HG03558 (cell line): ENCODE measurements at regions not wholly inside any gene's neighbourhood (a gene's known extent, or its start where the extent isn't known, plus 50 kb on each side); places are given as distances from the start of the nearest gene placed in this dataset.
"Not testable (repeated sequence)": the region's sequence is repeated elsewhere in the genome, so short reads cannot be mapped to it uniquely, and the experiment has no call there.

Experiments used
- ATAC-seq: cut with Tn5 transposase; IDR thresholded peaks from one replicate; pipeline ENCODE4 v1.9.1; 2021; ENCODE audit warnings: moderate number of reproducible peaks; ENCODE audit not compliant: unreplicated experiment; ENCODE audit errors: extremely low read depth

GRCh38 chr10:117830205-117830604 is 216.5 kb downstream of the RAB11FIP2 start:
- ATAC-seq: no peak

- ATAC-seq: no peak
These were observed 215.9 kb downstream of the RAB11FIP2 start for GRCh38 chr10:117830787-117831212.

- not testable (repeated sequence) for ATAC-seq
These were observed 207.9 kb downstream of the RAB11FIP2 start for GRCh38 chr10:117838500-117839498.

GRCh38 chr10:117856426-117856825 is 190.3 kb downstream of the RAB11FIP2 start:
- ATAC-seq: not testable (repeated sequence)

GRCh38 chr10:117860135-117860534 is 186.6 kb downstream of the RAB11FIP2 start:
- ATAC-seq: no peak

- no peak for ATAC-seq
These were observed 185.9 kb downstream of the RAB11FIP2 start for GRCh38 chr10:117860823-117861222.

GRCh38 chr10:117861329-117861728 is 185.4 kb downstream of the RAB11FIP2 start:
- no peak for ATAC-seq

GRCh38 chr10:117863771-117864170 is 183.0 kb downstream of the RAB11FIP2 start:
- ATAC-seq: no peak

GRCh38 chr10:117865945-117866344 is 180.8 kb downstream of the RAB11FIP2 start:
- no peak for ATAC-seq

GRCh38 chr10:117868151-117868550 is 178.6 kb downstream of the RAB11FIP2 start:
- ATAC-seq: no peak

GRCh38 chr10:117875793-117876192 is 170.9 kb downstream of the RAB11FIP2 start:
- no peak for ATAC-seq

GRCh38 chr10:117876210-117876609 is 170.5 kb downstream of the RAB11FIP2 start:
- ATAC-seq: no peak

- ATAC-seq: no peak
These were observed 168.1 kb downstream of the RAB11FIP2 start for GRCh38 chr10:117878626-117879025.

- no peak for ATAC-seq
These were observed 162.6 kb downstream of the RAB11FIP2 start for GRCh38 chr10:117884093-117884492.

- no peak for ATAC-seq
These were observed 162.1 kb downstream of the RAB11FIP2 start for GRCh38 chr10:117884592-117884991.

GRCh38 chr10:117885206-117885829 is 161.4 kb downstream of the RAB11FIP2 start:
- ATAC-seq: no peak

GRCh38 chr10:117886766-117887165 is 160.0 kb downstream of the RAB11FIP2 start:
- ATAC-seq: no peak

GRCh38 chr10:117889664-117890063 is 157.1 kb downstream of the RAB11FIP2 start:
- ATAC-seq: no peak

GRCh38 chr10:117892681-117893220 is 154.0 kb downstream of the RAB11FIP2 start:
- no peak for ATAC-seq

GRCh38 chr10:117894339-117894738 is 152.4 kb downstream of the RAB11FIP2 start:
- no peak for ATAC-seq

- no peak for ATAC-seq
These were observed 150.2 kb downstream of the RAB11FIP2 start for GRCh38 chr10:117896517-117896916.
